CD4-positive, alpha-beta T cell treated with Interferon alpha-2 for 1 hour (primary cell): ENCODE measurements at regions not wholly inside any gene's neighbourhood (a gene's known extent, or its start where the extent isn't known, plus 50 kb on each side); places are given as distances from the start of the nearest gene placed in this dataset.

Experiments
- DNase-seq, 2 donors: peaks; one replicate each; pipeline ENCODE4 v3.0.0-alpha.2; 2020 to 2022

DNA sequence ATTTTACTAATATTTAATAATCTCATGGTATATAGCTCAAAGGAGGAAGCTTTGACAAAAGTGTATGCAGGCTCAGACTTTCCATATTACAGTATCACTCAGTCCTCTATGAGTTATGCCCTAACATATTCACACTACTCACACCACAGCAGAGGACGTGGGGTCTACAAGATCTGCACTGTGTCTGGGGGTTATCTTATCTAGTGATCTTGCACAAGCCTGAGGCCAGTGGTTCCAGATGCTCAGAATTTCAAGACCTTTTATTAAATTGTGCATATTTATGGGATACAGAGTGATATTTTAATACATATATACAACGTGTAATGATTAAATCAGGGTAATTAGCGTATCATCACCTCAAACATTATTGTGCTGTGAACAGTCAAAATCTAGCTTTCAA lies 933.1 kb downstream of the SQOR start:
- DNase-seq, result no peak

GRCh38 chr15:46569781-46570180 lies 935.0 kb downstream of the SQOR start:
- DNase-seq, result no peak

DNA sequence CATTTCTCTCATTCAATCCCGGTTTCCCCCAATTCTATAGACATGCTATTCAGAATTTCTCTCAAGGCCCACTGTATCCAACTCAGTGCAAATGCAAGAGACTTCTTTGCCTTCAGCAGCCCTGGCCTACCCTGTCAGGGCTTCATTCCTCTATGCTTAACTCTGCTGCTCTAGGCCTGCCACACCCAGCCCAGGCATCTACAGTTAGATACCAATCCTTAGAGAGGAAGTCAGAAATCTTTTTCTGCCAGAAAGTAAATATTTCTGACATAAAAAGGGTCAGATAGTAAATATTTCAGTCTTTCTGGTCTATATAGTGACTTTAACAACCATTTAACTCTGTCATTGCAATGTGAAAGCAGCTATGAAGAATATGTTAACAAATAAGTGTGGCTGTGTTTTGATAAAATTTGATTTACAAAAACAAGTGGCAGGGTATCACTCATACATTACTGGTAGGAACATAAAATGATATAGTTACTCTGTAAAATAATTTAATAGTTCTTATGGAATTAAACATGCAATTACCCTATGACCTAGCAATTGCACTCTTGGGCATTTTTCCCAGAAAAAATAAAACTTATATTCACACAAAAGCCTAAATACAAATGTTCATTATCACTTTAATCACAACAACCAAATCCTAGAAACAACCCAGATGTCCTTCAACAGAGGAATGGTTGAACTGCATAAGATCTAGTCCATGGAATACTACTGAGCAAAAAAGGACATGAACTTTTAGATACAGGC lies 942.0 kb downstream of the SQOR start:
- no peak for DNase-seq

DNA sequence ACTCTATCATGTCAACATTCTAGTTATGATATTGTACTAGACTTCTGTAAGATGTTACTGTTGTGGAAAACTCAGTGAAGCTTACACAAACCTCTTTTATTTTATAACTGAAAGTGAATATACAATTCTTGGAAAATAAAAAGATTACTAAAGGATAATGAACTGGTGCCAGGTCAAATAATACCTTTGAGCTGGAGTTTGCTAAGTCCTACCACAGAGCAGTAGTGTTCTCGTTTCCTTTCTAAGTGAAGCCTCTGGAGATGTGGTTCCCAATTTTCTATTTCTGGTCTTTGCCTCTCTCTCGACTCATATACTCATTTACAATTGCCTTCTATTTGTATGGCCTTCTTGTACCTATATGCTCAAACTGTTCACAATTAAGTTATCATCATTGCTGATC lies 942.9 kb downstream of the SQOR start:
- no peak for DNase-seq

DNA sequence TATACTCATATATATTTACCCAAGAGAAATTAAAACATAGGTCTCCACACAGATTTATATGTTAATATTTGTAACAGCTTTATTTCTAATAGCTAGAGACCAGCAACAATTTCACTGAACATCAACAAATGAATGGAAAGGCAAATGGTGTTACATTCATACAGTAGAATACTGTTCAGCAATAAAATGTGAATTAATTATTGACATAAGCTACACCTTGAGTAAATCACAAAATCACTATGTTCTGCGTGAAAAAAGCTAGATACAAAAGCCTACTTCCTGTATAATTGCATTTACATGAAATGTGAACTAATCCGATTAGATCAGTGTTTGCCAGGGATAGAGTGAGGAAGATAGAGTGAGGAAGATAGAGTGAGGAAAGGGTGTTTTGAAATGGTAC lies 945.7 kb downstream of the SQOR start:
- DNase-seq, result no peak

GRCh38 chr15:46580924-46581323 lies 946.1 kb downstream of the SQOR start:
- no peak for DNase-seq

GRCh38 chr15:46589088-46589487 lies 954.3 kb downstream of the SQOR start:
- DNase-seq, result no peak

DNA sequence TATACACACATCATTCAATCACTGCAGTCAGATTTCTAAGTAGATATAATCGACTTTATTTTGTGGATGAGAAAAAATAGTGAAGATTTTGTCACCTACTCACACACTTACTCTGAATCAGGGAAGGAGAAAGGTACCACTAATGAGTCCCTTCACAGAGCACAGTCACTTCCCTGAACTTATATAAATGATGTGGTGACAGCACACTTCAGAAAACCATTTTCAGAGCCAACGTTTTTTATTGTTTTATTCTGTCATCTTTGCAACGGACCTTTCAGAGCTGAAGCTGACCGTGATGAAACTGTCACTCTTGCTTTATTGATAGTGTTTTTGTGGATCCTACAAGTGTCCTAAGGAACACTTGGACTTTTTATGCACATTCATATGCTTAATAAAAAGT lies 956.6 kb downstream of the SQOR start:
- no peak for DNase-seq

- DNase-seq, result no peak
Observed at GRCh38 chr15:46595016-46595415, 960.2 kb downstream of the SQOR start.

DNA sequence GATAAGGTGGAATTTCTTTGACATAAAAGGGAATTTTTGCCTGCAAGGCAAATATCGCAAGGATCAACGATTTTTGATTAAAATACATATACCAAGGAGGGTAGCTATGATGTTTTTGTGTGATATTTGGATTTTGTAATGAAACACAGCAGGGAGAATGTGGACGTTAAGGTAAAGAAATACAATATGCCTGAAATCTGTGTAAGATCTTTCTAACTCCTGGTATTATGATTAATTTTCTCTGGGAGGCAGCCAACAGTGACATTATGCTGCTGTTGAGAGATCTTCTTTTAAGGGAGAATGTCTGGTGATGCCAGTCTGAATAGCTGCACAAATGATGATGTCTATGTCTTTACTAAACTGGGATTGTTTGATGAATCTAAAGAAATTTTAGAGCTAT lies 972.2 kb downstream of the SQOR start:
- no peak for DNase-seq

DNA sequence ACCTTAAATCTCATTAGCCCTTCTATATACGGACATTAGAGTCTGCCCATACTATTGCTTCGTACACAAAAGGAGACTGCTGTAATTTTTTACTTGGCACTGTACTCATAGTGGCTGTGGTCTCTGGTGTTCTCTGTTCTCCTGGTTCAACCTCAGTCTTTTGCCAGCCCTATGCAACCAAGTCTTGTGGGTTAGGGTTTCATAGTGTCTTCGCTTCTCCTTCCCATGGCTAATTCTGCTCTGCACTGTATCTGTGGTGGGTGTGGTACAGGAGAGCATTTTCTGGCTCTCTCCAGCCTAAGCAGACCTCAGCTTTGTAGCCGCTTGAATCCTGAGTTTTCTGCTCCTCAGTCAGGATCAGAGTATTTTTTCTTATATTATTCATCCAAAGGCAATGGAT lies 981.2 kb downstream of the SQOR start:
- DNase-seq, result no peak

DNA sequence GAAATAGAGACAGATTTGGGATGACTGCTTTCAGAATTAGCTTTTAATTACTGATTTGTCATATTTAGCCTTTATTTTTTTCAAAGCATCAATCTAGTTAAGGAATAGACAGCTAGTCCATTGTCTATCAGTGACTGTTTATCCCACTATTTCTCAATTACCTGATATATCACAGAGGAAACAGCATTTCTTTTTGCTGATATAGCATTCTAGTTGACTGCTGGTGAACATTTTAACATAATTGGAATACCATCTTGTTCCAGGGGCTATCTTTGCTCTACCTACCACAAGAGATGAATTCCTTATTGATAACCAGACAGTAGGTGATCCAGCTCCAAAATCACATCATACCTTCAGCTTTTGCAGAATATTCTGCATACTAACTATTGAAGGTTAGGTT lies 982.7 kb downstream of the SQOR start:
- no peak for DNase-seq

GRCh38 chr15:46618984-46619383 lies 984.2 kb downstream of the SQOR start:
- DNase-seq, result no peak

GRCh38 chr15:46620392-46621013 lies 985.7 kb downstream of the SQOR start:
- no peak for DNase-seq

GRCh38 chr15:46622851-46623250 lies 988.0 kb downstream of the SQOR start:
- no peak for DNase-seq

DNA sequence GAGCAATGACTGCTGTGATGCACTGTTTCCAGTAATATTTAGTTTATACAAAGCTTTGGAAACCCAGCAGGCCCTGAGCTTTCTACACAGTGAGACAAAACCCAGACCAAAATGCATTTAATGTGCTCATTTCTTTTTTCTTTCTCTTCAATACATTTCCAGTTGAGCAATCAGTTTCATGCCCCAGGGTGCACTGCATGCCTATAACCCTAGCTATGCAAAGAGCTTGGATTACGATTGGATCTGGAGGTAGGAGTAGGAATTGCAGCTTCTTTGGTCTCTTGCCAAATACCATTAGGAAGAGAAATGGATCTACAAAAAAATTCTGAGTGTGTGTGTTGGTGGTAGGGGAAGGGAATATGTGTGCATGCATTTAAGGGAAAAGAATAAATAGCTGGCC lies 1001.4 kb downstream of the SQOR start:
- DNase-seq, result no peak

DNA sequence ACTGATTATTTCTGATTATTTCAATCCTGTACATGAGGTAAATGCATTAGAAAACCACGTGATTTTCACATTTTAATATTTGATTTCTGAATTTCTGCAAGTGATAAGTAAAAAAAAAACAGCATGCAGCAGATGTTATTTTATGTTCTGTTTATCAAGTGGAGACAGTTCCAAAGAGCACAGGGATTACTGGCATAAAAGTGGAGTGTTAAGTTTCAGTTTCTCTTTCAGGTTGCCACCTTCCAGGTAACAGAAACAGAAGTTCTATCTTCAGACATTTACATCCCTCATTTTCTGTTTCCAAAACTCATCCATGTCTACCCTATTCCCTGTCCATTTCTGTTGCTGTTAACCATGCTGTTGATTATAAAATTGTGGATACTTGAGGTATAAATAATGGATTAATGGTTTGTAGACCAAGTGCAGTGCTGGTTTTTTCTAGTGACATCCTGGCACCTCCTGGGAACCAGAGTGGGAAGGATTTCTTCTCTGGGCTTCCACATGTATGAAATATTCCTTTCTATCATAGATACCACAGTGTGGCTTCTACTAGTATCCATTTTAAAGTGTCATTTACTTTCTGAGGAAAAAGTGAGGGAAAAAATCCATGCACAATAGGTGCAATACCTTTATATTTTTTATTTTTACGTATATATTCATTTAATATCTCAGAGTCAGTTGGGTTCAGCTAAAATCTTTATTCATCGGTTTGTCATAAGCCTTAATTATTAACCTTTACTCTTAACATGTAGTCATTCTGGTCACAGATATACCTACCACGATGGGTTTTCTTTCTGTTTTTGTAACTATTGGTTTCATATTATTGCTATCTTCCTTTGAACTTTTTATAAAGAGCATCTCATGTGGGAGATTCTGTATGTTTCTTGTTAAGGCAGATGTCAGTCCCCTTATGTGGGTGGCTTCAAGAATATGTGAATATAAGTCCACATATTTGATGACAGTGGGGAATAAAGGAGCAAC lies 1010.0 kb downstream of the SQOR start:
- no peak for DNase-seq

- DNase-seq, result no peak
Observed at GRCh38 chr15:46646490-46646889, 1011.7 kb downstream of the SQOR start.

GRCh38 chr15:46647046-46647445 lies 1012.2 kb downstream of the SQOR start:
- DNase-seq, result no peak

GRCh38 chr15:46652266-46652665 lies 1017.4 kb downstream of the SQOR start:
- no peak for DNase-seq

DNA sequence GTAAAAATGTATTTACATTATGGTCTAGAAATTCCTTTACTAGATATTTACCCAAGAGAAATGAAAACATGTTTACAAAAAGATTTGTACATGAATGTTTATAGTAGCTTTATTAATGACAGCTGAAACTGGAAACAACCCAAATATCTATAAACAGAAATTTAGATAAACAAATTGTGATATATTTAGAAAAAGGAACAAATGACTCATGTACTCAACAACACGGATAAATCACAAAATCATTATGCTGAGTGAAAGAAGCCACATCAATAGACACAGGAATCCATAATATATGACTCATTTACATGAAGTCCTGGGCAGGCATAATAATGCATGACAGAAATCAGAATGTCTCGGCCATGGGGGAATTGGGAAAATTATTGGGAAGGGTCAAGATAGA lies 1020.2 kb downstream of the SQOR start:
- no peak for DNase-seq

DNA sequence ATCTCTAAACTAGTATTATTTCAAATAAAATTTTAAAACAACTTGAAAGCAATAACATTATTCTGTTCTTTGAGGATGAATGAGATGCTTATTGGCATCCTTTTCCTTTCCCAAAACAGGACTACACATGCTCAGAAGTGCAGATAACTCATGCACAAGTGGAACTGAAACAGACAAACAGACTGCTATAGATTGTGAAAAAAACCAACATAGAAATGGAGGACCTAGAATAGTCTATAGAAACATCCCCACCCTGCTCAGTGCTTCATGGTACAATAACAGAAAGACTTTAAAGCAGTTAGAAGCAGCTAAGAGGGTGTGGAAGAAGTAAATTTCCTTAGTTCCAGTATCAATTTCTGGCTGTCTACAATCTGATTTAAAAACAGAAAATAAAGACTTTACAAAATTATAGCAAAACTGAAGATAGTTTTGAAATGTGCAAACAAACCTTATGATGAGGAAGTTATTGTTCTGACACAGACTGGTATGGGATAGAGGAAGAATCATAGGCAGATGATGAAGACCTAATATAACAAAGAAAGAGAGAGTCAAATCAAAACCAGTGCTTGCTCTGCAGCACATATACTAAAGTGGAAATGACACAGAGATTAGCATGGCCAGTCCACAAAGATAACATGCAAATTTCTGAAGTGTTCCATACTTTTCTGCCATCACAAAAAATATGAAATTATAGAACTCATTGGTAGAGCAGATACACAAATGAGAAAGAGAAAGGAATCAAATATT lies 1025.4 kb downstream of the SQOR start:
- DNase-seq, result no peak

GRCh38 chr15:46670258-46670657 lies 1035.4 kb downstream of the SQOR start:
- no peak for DNase-seq
